Neuronal stem cell (in vitro differentiated cells): ENCODE measurements at regions not wholly inside any gene's neighbourhood (a gene's known extent, or its start where the extent isn't known, plus 50 kb on each side); places are given as distances from the start of the nearest gene placed in this dataset.
"Not testable (repeated sequence)": the region's sequence is repeated elsewhere in the genome, so short reads cannot be mapped to it uniquely, and the experiment has no call there.

ENCODE experiments used
- DNase-seq: peaks from one replicate; pipeline ENCODE4 v3.0.0-alpha.2; 2013; ENCODE audit warnings: low spot score
- H2AFZ ChIP-seq: one replicate; pipeline ENCODE4 v1.6.1; 2013; ENCODE audit warnings: mild to moderate bottlenecking, low read length, inconsistent platforms
- H2AK5ac ChIP-seq: 2 replicates; pipeline ENCODE4 v1.6.1; 2013; ENCODE audit warnings: low read depth, mild to moderate bottlenecking, inconsistent platforms, low read length, moderate library complexity, mixed read lengths
- H2BK120ac ChIP-seq: 2 replicates; pipeline ENCODE4 v1.6.1; 2013; ENCODE audit warnings: low read depth, mild to moderate bottlenecking, inconsistent platforms, low read length, moderate library complexity, mixed read lengths
- H2BK12ac ChIP-seq: one replicate; pipeline ENCODE4 v1.6.1; 2013; ENCODE audit warnings: low read length, inconsistent platforms
- H2BK15ac ChIP-seq: 2 replicates; pipeline ENCODE4 v1.6.1; 2013; ENCODE audit warnings: mild to moderate bottlenecking, low read length, inconsistent platforms, mixed read lengths
- H2BK5ac ChIP-seq: one replicate; pipeline ENCODE4 v1.6.1; 2013; ENCODE audit warnings: inconsistent platforms, mild to moderate bottlenecking, low read length, moderate library complexity
- H3K14ac ChIP-seq: one replicate; pipeline ENCODE4 v1.6.1; 2013; ENCODE audit warnings: low read length, inconsistent platforms
- H3K18ac ChIP-seq: 2 replicates; pipeline ENCODE4 v1.6.1; 2013; ENCODE audit warnings: low read length, inconsistent platforms
- H3K23ac ChIP-seq: 2 replicates; pipeline ENCODE4 v1.6.1; 2013; ENCODE audit warnings: low read depth, mild to moderate bottlenecking, mixed read lengths, low read length, inconsistent platforms; ENCODE audit not compliant: poor library complexity
- H3K27ac ChIP-seq: replicated peaks from 3 replicates; pipeline ENCODE4 v1.5.1; 2013; ENCODE audit warnings: low read length, inconsistent platforms
- H3K27me3 ChIP-seq, 3 experiments: 2 replicates each; pipeline ENCODE4 v1.6.1; 2013; ENCODE audit warnings: low read length in 3 of 3, mild to moderate bottlenecking in 2 of 3, inconsistent platforms in 1 of 3, low read depth in 1 of 3, mixed read lengths in 1 of 3, moderate library complexity in 1 of 3; ENCODE audit not compliant: control insufficient read depth in 3 of 3, insufficient read depth in 3 of 3
- H3K36me3 ChIP-seq, 2 donors: replicated peaks in 1 of 2; 2 replicates each; pipeline ENCODE4 v1.6.1; 2013; ENCODE audit warnings: low read length in 2 of 2; ENCODE audit not compliant: control insufficient read depth in 2 of 2, insufficient read depth in 2 of 2
- H3K4ac ChIP-seq: 2 replicates; pipeline ENCODE4 v1.6.1; 2013; ENCODE audit warnings: inconsistent platforms, mild to moderate bottlenecking, low read length, moderate library complexity
- H3K4me1 ChIP-seq, 2 donors: 1 replicate in 1 of 2; 2 replicates in 1 of 2; pipeline ENCODE4 v1.6.1; 2013; ENCODE audit warnings: low read length in 2 of 2, low read depth in 1 of 2; ENCODE audit not compliant: control insufficient read depth in 2 of 2, insufficient read depth in 1 of 2
- H3K4me2 ChIP-seq: one replicate; pipeline ENCODE4 v1.6.1; 2013; ENCODE audit warnings: mild to moderate bottlenecking, low read length, inconsistent platforms; ENCODE audit not compliant: insufficient read depth, poor library complexity, severe bottlenecking
- H3K4me3 ChIP-seq, 2 donors: 2 replicates each; pipeline ENCODE4 v1.5.1; 2013; ENCODE audit warnings: low read length in 2 of 2, mild to moderate bottlenecking in 2 of 2, inconsistent platforms in 1 of 2, moderate library complexity in 1 of 2
- H3K79me1 ChIP-seq: one replicate; pipeline ENCODE4 v1.6.1; 2013; ENCODE audit warnings: low read depth, mild to moderate bottlenecking, inconsistent platforms, low read length, moderate library complexity
- H3K9ac ChIP-seq: one replicate; pipeline ENCODE4 v1.6.1; 2013; ENCODE audit warnings: mild to moderate bottlenecking, low read depth, low read length, inconsistent platforms; ENCODE audit not compliant: poor library complexity
- H3K9me3 ChIP-seq, 2 donors: replicated peaks in 1 of 2; 2 replicates each; pipeline versions ENCODE3 to v1.6.1; 2013; ENCODE audit warnings: low read length in 2 of 2, mild to moderate bottlenecking in 2 of 2, inconsistent platforms in 1 of 2, low read depth in 1 of 2, mixed read lengths in 1 of 2, moderate library complexity in 1 of 2; ENCODE audit not compliant: control insufficient read depth in 2 of 2, insufficient read depth in 1 of 2
- H4K8ac ChIP-seq: one replicate; pipeline ENCODE4 v1.6.1; 2013; ENCODE audit warnings: low read depth, mild to moderate bottlenecking, inconsistent platforms, low read length, moderate library complexity
- H4K91ac ChIP-seq: one replicate; pipeline ENCODE4 v1.6.1; 2013; ENCODE audit warnings: low read length, low read depth, mild to moderate bottlenecking, inconsistent platforms; ENCODE audit not compliant: poor library complexity
- WGBS, 2 donors: extraction: QIAGEN DNeasy Blood & Tissue Kit; methylation state at CpG; one replicate each; pipeline ENCODE4 v1.1.7; 2013; ENCODE audit warnings: missing lambda C conversion rate in 2 of 2, mixed read lengths in 1 of 2; ENCODE audit not compliant: insufficient read length in 2 of 2, insufficient replicate concordance in 1 of 2; ENCODE audit errors: extremely low coverage in 2 of 2; 5-methylcytosine and 5-hydroxymethylcytosine counted together

DNA sequence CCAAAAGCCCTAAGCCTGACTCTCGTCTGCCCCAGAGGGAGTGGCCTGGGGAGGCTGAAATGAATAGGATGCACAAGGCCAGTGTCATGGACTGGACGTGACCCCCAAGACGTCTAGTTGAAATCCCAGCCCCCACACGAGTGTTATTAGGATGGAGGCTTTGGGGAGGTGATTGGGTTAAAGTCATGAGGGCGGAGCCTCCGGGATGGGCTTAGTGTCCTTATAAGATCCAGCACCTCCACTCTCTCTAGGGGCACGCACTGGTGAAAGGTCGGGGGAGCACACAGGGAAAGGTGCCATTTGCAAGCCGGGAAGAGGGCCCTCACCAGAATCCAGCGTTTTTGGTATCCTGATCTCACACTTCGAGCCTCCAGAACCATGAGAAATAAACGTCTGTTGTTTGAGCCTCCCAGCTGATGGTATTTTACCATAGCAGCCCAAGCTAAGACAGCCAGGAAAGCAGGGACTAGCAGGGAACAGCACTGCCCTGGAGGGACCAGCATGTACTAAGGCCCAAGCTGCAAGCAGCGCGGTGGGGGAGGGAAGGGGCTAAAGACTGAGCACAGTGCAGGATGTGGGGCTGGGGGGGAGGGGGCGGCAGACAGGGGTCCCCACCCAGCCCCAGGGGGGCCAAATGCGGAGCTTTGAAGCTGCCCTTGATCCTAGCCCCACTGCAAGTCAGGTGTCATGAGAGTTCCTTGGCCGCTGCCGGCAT lies 78.3 kb upstream of the NCOR2 start:
- H3K23ac ChIP-seq = no peak overlapping the region
- no peak overlapping the region for H3K9ac ChIP-seq
- H2BK15ac ChIP-seq = no peak overlapping the region
- no peak overlapping the region for H3K18ac ChIP-seq
- no peak overlapping the region for H2BK12ac ChIP-seq
- H3K27ac ChIP-seq = no peak overlapping the region
- peaks cover 0 to 26% (median 0%) of the 10 kb centered on the region in 3 experiments for H3K27me3 ChIP-seq
- H3K4me1 ChIP-seq = no peaks in the 10 kb centered on the region
- peaks cover 6 to 17% of the 10 kb centered on the region in 2 donors for H3K9me3 ChIP-seq
- no peak overlapping the region for H3K14ac ChIP-seq
- H2AK5ac ChIP-seq = no peak overlapping the region
- H4K91ac ChIP-seq = no peak overlapping the region
- WGBS, 2 donors = no CpG with 5 or more reads among the region's 18 CpGs
- no peak overlapping the region for H2AFZ ChIP-seq
- H3K4me3 ChIP-seq = no peak overlapping the region
- H2BK120ac ChIP-seq = no peak overlapping the region
- no peak overlapping the region for H3K4me2 ChIP-seq
- H3K79me1 ChIP-seq = no peaks in the 10 kb centered on the region
- H4K8ac ChIP-seq = no peak overlapping the region
- H2BK5ac ChIP-seq = no peak overlapping the region
- H3K4ac ChIP-seq = no peak overlapping the region
- no peaks in the 10 kb centered on the region for H3K36me3 ChIP-seq
- DNase-seq = no peak

DNA sequence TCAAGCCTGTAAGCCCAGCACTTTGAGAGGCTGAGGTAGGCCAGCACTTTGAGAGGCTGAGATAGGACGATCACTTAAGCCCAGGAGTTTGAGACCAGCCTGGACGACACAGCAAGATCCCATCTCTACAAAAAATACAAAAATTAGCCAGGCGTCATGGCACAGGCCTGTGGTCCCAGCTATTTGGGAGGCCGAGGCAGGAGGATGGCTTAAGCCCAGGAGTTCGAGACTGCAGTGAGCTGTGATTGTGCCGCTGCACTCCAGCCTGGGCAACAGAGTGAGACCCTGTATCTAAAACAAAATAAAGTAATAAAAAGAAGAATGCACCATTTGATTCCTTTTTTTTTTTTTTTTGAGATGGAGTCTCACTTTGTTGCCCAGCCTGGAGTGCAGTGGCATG lies 76.4 kb upstream of the NCOR2 start:
- H3K36me3 ChIP-seq = not testable (repeated sequence)
- no CpG with 5 or more reads among the region's 6 CpGs for WGBS, 2 donors

DNA sequence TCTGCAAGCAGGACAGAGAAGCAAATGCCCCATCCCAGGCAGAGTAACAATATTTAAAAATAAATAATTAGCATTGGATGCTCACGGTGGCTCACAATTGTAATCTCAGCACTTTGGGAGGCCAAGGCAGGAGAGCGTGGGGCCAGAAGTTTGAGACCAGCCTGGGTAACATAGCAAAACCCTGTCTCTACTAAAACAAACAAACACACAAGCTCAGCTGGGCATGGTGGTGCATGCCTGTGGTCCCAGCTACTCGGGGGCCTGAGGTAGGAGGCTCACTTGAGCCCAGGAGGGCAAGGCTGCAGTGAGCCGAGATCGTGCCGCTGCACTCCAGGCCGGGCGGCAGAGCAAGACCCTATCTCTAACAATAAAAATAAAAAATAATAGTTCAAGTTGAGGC lies 74.7 kb upstream of the NCOR2 start:
- Histone ChIP-seq H3K4me1 (no peaks in the 10 kb centered on the region), H3K27me3 (peaks cover 0 to 33% (median 0%) of the 10 kb centered on the region in 3 experiments), H3K4me2 (no peak overlapping the region), H2BK15ac (no peak overlapping the region), H3K4ac (no peak overlapping the region), H3K4me3 (no peak overlapping the region), H3K14ac (no peak overlapping the region), H2BK5ac (no peak overlapping the region), H3K9ac (no peak overlapping the region), H4K8ac (no peak overlapping the region), H2AK5ac (peak overlapping the region; percentile 31), H3K23ac (no peak overlapping the region), H2BK12ac (no peak overlapping the region), H4K91ac (no peak overlapping the region), H3K18ac (no peak overlapping the region), H2BK120ac (no peak overlapping the region), H3K27ac (no peak overlapping the region), H3K79me1 (no peaks in the 10 kb centered on the region), H3K9me3 (no peaks in the 10 kb centered on the region), H3K36me3 (no peaks in the 10 kb centered on the region), H2AFZ (no peak overlapping the region)
- no CpG with 5 or more reads among the region's 8 CpGs for WGBS, 2 donors
- DNase-seq = no peak

More for the DNA sequence above, 76.4 kb upstream of the NCOR2 start:
- not testable (repeated sequence) for H4K91ac ChIP-seq, H3K4ac ChIP-seq, H3K9me3 ChIP-seq, H2BK120ac ChIP-seq, H2AFZ ChIP-seq, H4K8ac ChIP-seq, H3K27ac ChIP-seq, H3K14ac ChIP-seq, H3K4me2 ChIP-seq, H2AK5ac ChIP-seq, H3K4me3 ChIP-seq, H2BK15ac ChIP-seq, H2BK5ac ChIP-seq, DNase-seq, H2BK12ac ChIP-seq, H3K79me1 ChIP-seq, H3K18ac ChIP-seq, H3K9ac ChIP-seq, H3K23ac ChIP-seq, H3K4me1 ChIP-seq
- H3K27me3 ChIP-seq = peaks cover 0 to 31% (median 0%) of the 10 kb centered on the region in 3 experiments

DNA sequence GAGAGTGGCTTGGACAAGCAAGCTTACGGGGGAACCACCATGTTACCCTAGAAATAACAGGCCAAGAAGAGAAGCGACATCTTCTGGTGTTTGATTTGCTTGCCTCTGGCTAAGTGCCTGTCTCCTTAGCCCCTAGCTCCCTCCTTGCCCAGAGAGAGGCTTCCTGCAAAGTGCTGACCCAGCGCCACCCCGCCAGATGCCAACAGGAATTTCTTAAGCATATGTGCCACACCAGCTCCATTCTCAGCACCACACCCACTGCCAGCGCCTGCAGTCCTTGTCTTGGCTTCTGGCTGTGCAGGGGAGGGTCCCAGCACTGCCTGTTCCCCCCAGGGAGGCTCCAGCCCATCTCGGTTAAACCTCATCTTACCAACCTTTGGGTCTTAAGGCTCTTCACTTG lies 74.2 kb upstream of the NCOR2 start:
- Histone ChIP-seq H2AFZ (no peak overlapping the region), H3K27me3 (peaks cover 0 to 33% (median 0%) of the 10 kb centered on the region in 3 experiments), H3K4me3 (no peak overlapping the region), H3K14ac (no peak overlapping the region), H2BK5ac (no peak overlapping the region), H3K79me1 (no peaks in the 10 kb centered on the region), H3K18ac (no peak overlapping the region), H3K27ac (no peak overlapping the region), H2BK15ac (no peak overlapping the region), H4K91ac (no peak overlapping the region), H3K4me2 (no peak overlapping the region), H3K23ac (no peak overlapping the region), H2BK12ac (no peak overlapping the region), H3K9me3 (no peaks in the 10 kb centered on the region), H3K9ac (no peak overlapping the region), H4K8ac (no peak overlapping the region), H3K4me1 (no peaks in the 10 kb centered on the region), H2AK5ac (peak overlapping the region; percentile 31), H3K36me3 (no peaks in the 10 kb centered on the region), H2BK120ac (no peak overlapping the region), H3K4ac (no peak overlapping the region)
- WGBS, 2 donors = no CpG with 5 or more reads among the region's 6 CpGs
- no peak for DNase-seq
